NT2/D1 (cell line): ENCODE measurements at regions not wholly inside any gene's neighbourhood (a gene's known extent, or its start where the extent isn't known, plus 50 kb on each side); places are given as distances from the start of the nearest gene placed in this dataset.

Source experiments
- DNase-seq: peaks from one replicate; pipeline ENCODE4 v3.0.0-alpha.2; 2011; ENCODE audit warnings: low read depth, low spot score
- H3K27me3 ChIP-seq: 2 replicates; pipeline ENCODE4 v1.6.0; 2011; ENCODE audit warnings: mild to moderate bottlenecking; ENCODE audit not compliant: insufficient read length, insufficient read depth
- H3K36me3 ChIP-seq: 2 replicates; pipeline ENCODE4 v1.6.1; 2011; ENCODE audit warnings: mild to moderate bottlenecking, low read length, mixed read lengths; ENCODE audit not compliant: insufficient read depth, insufficient read length
- H3K4me1 ChIP-seq: 2 replicates; pipeline ENCODE4 v1.5.1; 2011; ENCODE audit not compliant: insufficient read depth, insufficient read length
- H3K4me3 ChIP-seq: 2 replicates; pipeline ENCODE4 v1.5.1; 2011; ENCODE audit warnings: low read depth; ENCODE audit not compliant: insufficient read length
- H3K9ac ChIP-seq: 2 replicates; pipeline ENCODE4 v1.6.0; 2011; ENCODE audit warnings: low read depth; ENCODE audit not compliant: insufficient read length
- H3K9me3 ChIP-seq: 2 replicates; pipeline ENCODE4 v1.5.1; 2011; ENCODE audit warnings: mild to moderate bottlenecking, low read length; ENCODE audit not compliant: insufficient read depth
- SUZ12 ChIP-seq: IDR thresholded peaks from 2 replicates; pipeline ENCODE4 v1.6.1; 2011; ENCODE audit not compliant: insufficient read length, insufficient read depth; ENCODE audit errors: extremely low read depth
- YY1 ChIP-seq: IDR thresholded peaks from 2 replicates; pipeline ENCODE4 v1.6.1; 2011; ENCODE audit not compliant: insufficient read length, insufficient read depth
- ZNF274 ChIP-seq: IDR thresholded peaks from 2 replicates; pipeline ENCODE4 v1.6.1; 2011; ENCODE audit warnings: mild to moderate bottlenecking, low read depth, low read length

GRCh38 chr12:9392842-9393241 is 184.6 kb upstream of the PZP start:
- Histone ChIP-seq H3K27me3 (no peaks in the 10 kb centered on the region), H3K9me3 (no peaks in the 10 kb centered on the region), H3K9ac (no peak overlapping the region), H3K36me3 (peaks cover 8% of the 10 kb centered on the region), H3K4me1 (no peaks in the 10 kb centered on the region), H3K4me3 (no peak overlapping the region)
- DNase-seq: no peak
- TF ChIP-seq ZNF274 (no peak), SUZ12 (no peak), YY1 (no peak)

GRCh38 chr12:9391815-9392214 is 183.6 kb upstream of the PZP start:
- H3K4me3 ChIP-seq: no peak overlapping the region
- peaks cover 8% of the 10 kb centered on the region for H3K36me3 ChIP-seq
- no peaks in the 10 kb centered on the region for H3K27me3 ChIP-seq
- H3K4me1 ChIP-seq: no peaks in the 10 kb centered on the region
- DNase-seq: no peak
- H3K9ac ChIP-seq: no peak overlapping the region
- no peaks in the 10 kb centered on the region for H3K9me3 ChIP-seq
- no peak for TF ChIP-seq SUZ12
- TF ChIP-seq YY1: no peak
- no peak for TF ChIP-seq ZNF274

GRCh38 chr12:9390761-9391160 is 182.6 kb upstream of the PZP start:
- TF ChIP-seq SUZ12 (no peak), YY1 (no peak), ZNF274 (no peak)
- H3K4me1 ChIP-seq: no peaks in the 10 kb centered on the region
- H3K4me3 ChIP-seq: no peak overlapping the region
- no peak for DNase-seq
- no peaks in the 10 kb centered on the region for H3K36me3 ChIP-seq
- no peaks in the 10 kb centered on the region for H3K9me3 ChIP-seq
- no peak overlapping the region for H3K9ac ChIP-seq
- no peaks in the 10 kb centered on the region for H3K27me3 ChIP-seq

- Histone ChIP-seq H3K36me3 (no peaks in the 10 kb centered on the region), H3K9me3 (no peaks in the 10 kb centered on the region), H3K9ac (no peak overlapping the region), H3K4me1 (no peaks in the 10 kb centered on the region), H3K27me3 (no peaks in the 10 kb centered on the region), H3K4me3 (no peak overlapping the region)
- TF ChIP-seq YY1 (no peak), ZNF274 (no peak), SUZ12 (no peak)
- DNase-seq: no peak
Measured at GRCh38 chr12:9389796-9390195, 181.6 kb upstream of the PZP start.

- Histone ChIP-seq H3K27me3 (no peaks in the 10 kb centered on the region), H3K9me3 (no peaks in the 10 kb centered on the region), H3K4me1 (no peaks in the 10 kb centered on the region), H3K36me3 (no peaks in the 10 kb centered on the region), H3K4me3 (no peak overlapping the region), H3K9ac (no peak overlapping the region)
- no peak for TF ChIP-seq ZNF274
- no peak for TF ChIP-seq SUZ12
- TF ChIP-seq YY1: no peak
- no peak for DNase-seq
Measured at GRCh38 chr12:9388379-9388778, 180.2 kb upstream of the PZP start.

- H3K9ac ChIP-seq: no peak overlapping the region
- no peak overlapping the region for H3K4me3 ChIP-seq
- no peaks in the 10 kb centered on the region for H3K36me3 ChIP-seq
- H3K27me3 ChIP-seq: no peaks in the 10 kb centered on the region
- TF ChIP-seq SUZ12: no peak
- no peak for TF ChIP-seq ZNF274
- no peak for TF ChIP-seq YY1
- no peaks in the 10 kb centered on the region for H3K4me1 ChIP-seq
- no peaks in the 10 kb centered on the region for H3K9me3 ChIP-seq
- DNase-seq: no peak
Measured at GRCh38 chr12:9387450-9387849, 179.3 kb upstream of the PZP start.

GRCh38 chr12:9383585-9383984 is 175.4 kb upstream of the PZP start:
- H3K4me1 ChIP-seq: no peaks in the 10 kb centered on the region
- no peak overlapping the region for H3K9ac ChIP-seq
- H3K36me3 ChIP-seq: no peaks in the 10 kb centered on the region
- no peaks in the 10 kb centered on the region for H3K9me3 ChIP-seq
- no peaks in the 10 kb centered on the region for H3K27me3 ChIP-seq
- DNase-seq: no peak
- no peak overlapping the region for H3K4me3 ChIP-seq
- TF ChIP-seq YY1 (no peak), ZNF274 (no peak), SUZ12 (no peak)

- Histone ChIP-seq H3K27me3 (no peaks in the 10 kb centered on the region), H3K9me3 (no peaks in the 10 kb centered on the region), H3K9ac (no peak overlapping the region), H3K36me3 (no peaks in the 10 kb centered on the region), H3K4me3 (no peak overlapping the region), H3K4me1 (peaks cover 3% of the 10 kb centered on the region)
- TF ChIP-seq YY1: no peak
- TF ChIP-seq ZNF274: no peak
- no peak for TF ChIP-seq SUZ12
- no peak for DNase-seq
Measured at GRCh38 chr12:9381619-9382018, 173.4 kb upstream of the PZP start.
